ENCODE measurements at regions not wholly inside any gene's neighbourhood (a gene's known extent, or its start where the extent isn't known, plus 50 kb on each side); places are given as distances from the start of the nearest gene placed in this dataset.

DNA sequence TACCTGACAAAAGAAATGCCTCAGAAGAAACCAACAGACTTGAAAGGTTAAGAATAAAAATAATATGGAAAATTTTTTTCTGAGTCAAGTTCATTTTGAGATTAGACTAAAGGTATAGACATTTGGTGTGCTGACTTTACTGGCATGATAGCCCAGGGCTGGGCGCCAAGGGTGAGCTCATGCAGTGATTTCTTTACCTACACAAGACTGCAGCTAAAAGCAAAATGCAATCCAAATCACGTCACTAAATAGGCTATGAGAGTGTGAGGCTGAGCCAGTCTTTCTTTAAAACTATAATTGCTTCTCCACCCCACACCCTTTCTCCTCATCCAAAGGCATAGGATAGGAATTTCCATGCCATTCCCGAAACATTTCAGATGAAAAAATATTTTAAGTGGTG lies 196.5 kb downstream of the FAM76B start:
- H3K9me2 ChIP-seq (ENCODE audit: insufficient read depth): no peaks in the 10 kb centered on the region
- no peak overlapping the region for H3K9ac ChIP-seq (ENCODE audit: low read length)
- no peaks in the 10 kb centered on the region for H4K20me1 ChIP-seq (ENCODE audit: insufficient read depth)
- BruUV-seq (replicated peaks): no TSS peak
- intact Hi-C loops (cut with micrococcal nuclease): loop anchor here (10.0 kb wide), 1 partner anchor 58 kb away; no protein-coding TSS in a partner anchor
- H3K4me1 ChIP-seq (ENCODE audit: control insufficient read depth in 1 of 2, insufficient read depth in 2 of 2, low read length in 2 of 2): no peaks in the 10 kb centered on the region
- no peak overlapping the region for H3K27ac ChIP-seq (ENCODE audit: low read depth, low read length)
- RAD21 ChIA-PET (ENCODE audit: low non-redundant PET in 1 of 2, low total read pairs in 2 of 2, uncharacterized antibody in 2 of 2, unreplicated experiment in 2 of 2): no interaction called here
- CTCF ChIA-PET: no interaction called here
- no peaks in the 10 kb centered on the region for H3K27me3 ChIP-seq (ENCODE audit: insufficient read depth, low read length)
- POLR2A ChIA-PET: no interaction called here
- H3K4me3 ChIP-seq (replicated peaks in 1 of 2; ENCODE audit: low read depth in 1 of 2, low read length in 2 of 2): no peak overlapping the region
- no peaks in the 10 kb centered on the region for H3K36me3 ChIP-seq (ENCODE audit: control insufficient read depth in 1 of 2, insufficient read depth in 2 of 2, low read length in 2 of 2)
- no peaks in the 10 kb centered on the region for H3K79me2 ChIP-seq (ENCODE audit: insufficient read depth, low read length)
- ATAC-seq: no peak
- no peak overlapping the region for H3K4me2 ChIP-seq (ENCODE audit: low read length)
- no peak for DNase-seq (ENCODE audit: low read depth, low spot score)
- no peak overlapping the region for H2AFZ ChIP-seq (ENCODE audit: low read depth, low read length, poor library complexity, severe bottlenecking)
- TF ChIP-seq, protein P1, sequence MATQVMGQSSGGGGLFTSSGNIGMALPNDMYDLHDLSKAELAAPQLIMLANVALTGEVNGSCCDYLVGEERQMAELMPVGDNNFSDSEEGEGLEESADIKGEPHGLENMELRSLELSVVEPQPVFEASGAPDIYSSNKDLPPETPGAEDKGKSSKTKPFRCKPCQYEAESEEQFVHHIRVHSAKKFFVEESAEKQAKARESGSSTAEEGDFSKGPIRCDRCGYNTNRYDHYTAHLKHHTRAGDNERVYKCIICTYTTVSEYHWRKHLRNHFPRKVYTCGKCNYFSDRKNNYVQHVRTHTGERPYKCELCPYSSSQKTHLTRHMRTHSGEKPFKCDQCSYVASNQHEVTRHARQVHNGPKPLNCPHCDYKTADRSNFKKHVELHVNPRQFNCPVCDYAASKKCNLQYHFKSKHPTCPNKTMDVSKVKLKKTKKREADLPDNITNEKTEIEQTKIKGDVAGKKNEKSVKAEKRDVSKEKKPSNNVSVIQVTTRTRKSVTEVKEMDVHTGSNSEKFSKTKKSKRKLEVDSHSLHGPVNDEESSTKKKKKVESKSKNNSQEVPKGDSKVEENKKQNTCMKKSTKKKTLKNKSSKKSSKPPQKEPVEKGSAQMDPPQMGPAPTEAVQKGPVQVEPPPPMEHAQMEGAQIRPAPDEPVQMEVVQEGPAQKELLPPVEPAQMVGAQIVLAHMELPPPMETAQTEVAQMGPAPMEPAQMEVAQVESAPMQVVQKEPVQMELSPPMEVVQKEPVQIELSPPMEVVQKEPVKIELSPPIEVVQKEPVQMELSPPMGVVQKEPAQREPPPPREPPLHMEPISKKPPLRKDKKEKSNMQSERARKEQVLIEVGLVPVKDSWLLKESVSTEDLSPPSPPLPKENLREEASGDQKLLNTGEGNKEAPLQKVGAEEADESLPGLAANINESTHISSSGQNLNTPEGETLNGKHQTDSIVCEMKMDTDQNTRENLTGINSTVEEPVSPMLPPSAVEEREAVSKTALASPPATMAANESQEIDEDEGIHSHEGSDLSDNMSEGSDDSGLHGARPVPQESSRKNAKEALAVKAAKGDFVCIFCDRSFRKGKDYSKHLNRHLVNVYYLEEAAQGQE (IDR thresholded peaks at IDR 0.05; ENCODE audit: low read depth): no peak
- TF ChIP-seq POLR2A (IDR thresholded peaks at IDR 0.05; ENCODE audit: borderline replicate concordance, extremely low read depth, insufficient read depth, insufficient read length): no peak
- no peak for TF ChIP-seq POLR2AphosphoS5 (IDR thresholded peaks at IDR 0.05; ENCODE audit: low read depth, low read length)
- no peak for TF ChIP-seq CEBPB (IDR thresholded peaks at IDR 0.05; ENCODE audit: low read depth)
- no peak for TF ChIP-seq JUND (IDR thresholded peaks at IDR 0.05)
- no peak for TF ChIP-seq SIN3A (IDR thresholded peaks at IDR 0.05; ENCODE audit: low read depth)
- no peak for TF ChIP-seq FOSL1 (IDR thresholded peaks at IDR 0.05; ENCODE audit: low read depth)
- H3K9me3 ChIP-seq (ENCODE audit: control insufficient read depth in 1 of 2, insufficient read depth in 1 of 2, low read depth in 1 of 2, low read length in 2 of 2): no peaks in the 10 kb centered on the region

DNA sequence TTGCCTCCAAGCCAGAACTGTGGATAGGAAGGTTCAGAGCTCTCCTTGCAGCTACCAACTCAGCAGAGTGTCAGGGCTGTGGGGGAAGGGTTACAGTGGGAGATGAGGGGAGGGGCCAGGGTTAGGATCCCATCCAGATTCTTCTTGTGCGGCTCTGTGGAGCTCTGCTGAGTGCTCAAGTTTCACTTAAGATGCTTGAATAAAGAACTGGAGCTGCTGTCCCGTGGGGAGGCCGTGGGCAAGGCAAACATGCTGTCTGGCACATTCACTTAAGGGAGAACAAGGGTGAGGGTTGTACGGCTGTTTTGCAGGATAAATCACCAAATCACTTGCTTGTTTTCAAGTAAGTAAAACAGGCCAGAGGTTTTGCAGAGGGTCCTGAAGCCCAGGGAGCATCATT lies 197.1 kb downstream of the FAM76B start:
- no peaks in the 10 kb centered on the region for H3K4me1 ChIP-seq (ENCODE audit: control insufficient read depth in 1 of 2, insufficient read depth in 2 of 2, low read length in 2 of 2)
- H3K36me3 ChIP-seq (ENCODE audit: control insufficient read depth in 1 of 2, insufficient read depth in 2 of 2, low read length in 2 of 2): no peaks in the 10 kb centered on the region
- no peak overlapping the region for H2AFZ ChIP-seq (ENCODE audit: low read depth, low read length, poor library complexity, severe bottlenecking)
- no peaks in the 10 kb centered on the region for H3K9me2 ChIP-seq (ENCODE audit: insufficient read depth)
- no peak for DNase-seq (ENCODE audit: low read depth, low spot score)
- H3K79me2 ChIP-seq (ENCODE audit: insufficient read depth, low read length): no peaks in the 10 kb centered on the region
- RAD21 ChIA-PET (ENCODE audit: low non-redundant PET in 1 of 2, low total read pairs in 2 of 2, uncharacterized antibody in 2 of 2, unreplicated experiment in 2 of 2): no interaction called here
- H4K20me1 ChIP-seq (ENCODE audit: insufficient read depth): no peaks in the 10 kb centered on the region
- H3K4me2 ChIP-seq (ENCODE audit: low read length): no peak overlapping the region
- H3K9me3 ChIP-seq (ENCODE audit: control insufficient read depth in 1 of 2, insufficient read depth in 1 of 2, low read depth in 1 of 2, low read length in 2 of 2): no peaks in the 10 kb centered on the region
- H3K4me3 ChIP-seq (replicated peaks in 1 of 2; ENCODE audit: low read depth in 1 of 2, low read length in 2 of 2): no peak overlapping the region
- BruUV-seq (replicated peaks): no TSS peak
- H3K27me3 ChIP-seq (ENCODE audit: insufficient read depth, low read length): no peaks in the 10 kb centered on the region
- no peak overlapping the region for H3K9ac ChIP-seq (ENCODE audit: low read length)
- CTCF ChIA-PET: no interaction called here
- POLR2A ChIA-PET: no interaction called here
- no peak for ATAC-seq
- intact Hi-C loops (cut with micrococcal nuclease): loop anchor here (10.0 kb wide), 1 partner anchor 58 kb away; no protein-coding TSS in a partner anchor
- no peak overlapping the region for H3K27ac ChIP-seq (ENCODE audit: low read depth, low read length)
- TF ChIP-seq TCF7L2 (IDR thresholded peaks at IDR 0.05; ENCODE audit: borderline replicate concordance, extremely low read depth, insufficient read depth, insufficient read length): no peak
- no peak for TF ChIP-seq ZNF274 (IDR thresholded peaks at IDR 0.05; ENCODE audit: low read depth, low read length)
- TF ChIP-seq, protein P1 (IDR thresholded peaks at IDR 0.05; ENCODE audit: low read depth): no peak
- TF ChIP-seq POLR2A (IDR thresholded peaks at IDR 0.05; ENCODE audit: borderline replicate concordance, extremely low read depth, insufficient read depth, insufficient read length): no peak
- TF ChIP-seq, protein P2, sequence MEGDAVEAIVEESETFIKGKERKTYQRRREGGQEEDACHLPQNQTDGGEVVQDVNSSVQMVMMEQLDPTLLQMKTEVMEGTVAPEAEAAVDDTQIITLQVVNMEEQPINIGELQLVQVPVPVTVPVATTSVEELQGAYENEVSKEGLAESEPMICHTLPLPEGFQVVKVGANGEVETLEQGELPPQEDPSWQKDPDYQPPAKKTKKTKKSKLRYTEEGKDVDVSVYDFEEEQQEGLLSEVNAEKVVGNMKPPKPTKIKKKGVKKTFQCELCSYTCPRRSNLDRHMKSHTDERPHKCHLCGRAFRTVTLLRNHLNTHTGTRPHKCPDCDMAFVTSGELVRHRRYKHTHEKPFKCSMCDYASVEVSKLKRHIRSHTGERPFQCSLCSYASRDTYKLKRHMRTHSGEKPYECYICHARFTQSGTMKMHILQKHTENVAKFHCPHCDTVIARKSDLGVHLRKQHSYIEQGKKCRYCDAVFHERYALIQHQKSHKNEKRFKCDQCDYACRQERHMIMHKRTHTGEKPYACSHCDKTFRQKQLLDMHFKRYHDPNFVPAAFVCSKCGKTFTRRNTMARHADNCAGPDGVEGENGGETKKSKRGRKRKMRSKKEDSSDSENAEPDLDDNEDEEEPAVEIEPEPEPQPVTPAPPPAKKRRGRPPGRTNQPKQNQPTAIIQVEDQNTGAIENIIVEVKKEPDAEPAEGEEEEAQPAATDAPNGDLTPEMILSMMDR (IDR thresholded peaks at IDR 0.05 in 2 of 3, conservative IDR thresholded peaks at IDR 0.05 in 1 of 3; ENCODE audit: borderline replicate concordance in 1 of 3, insufficient read depth in 1 of 3, low read depth in 2 of 3, low read length in 2 of 3): no peak
- TF ChIP-seq JUND (IDR thresholded peaks at IDR 0.05): no peak
- TF ChIP-seq ELF1 (IDR thresholded peaks at IDR 0.05; ENCODE audit: borderline replicate concordance, low read depth): no peak

Measured in HCT116 (cell line).